Mammary epithelial cell (primary cell): ENCODE measurements at regions not wholly inside any gene's neighbourhood (a gene's known extent, or its start where the extent isn't known, plus 50 kb on each side); places are given as distances from the start of the nearest gene placed in this dataset.

Source experiments
- CTCF ChIP-seq, 2 donors: IDR thresholded peaks in 1 of 2; conservative IDR thresholded peaks in 1 of 2; 2 replicates each; pipeline ENCODE4 v1.5.1; 2011 to 2012; ENCODE audit warnings: inconsistent platforms in 2 of 2, low read length in 2 of 2, mild to moderate bottlenecking in 2 of 2, control low read depth in 1 of 2, low read depth in 1 of 2; ENCODE audit not compliant: insufficient read depth in 1 of 2; ENCODE audit errors: extremely low read depth in 1 of 2
- EZH2 ChIP-seq: IDR thresholded peaks from 2 replicates; pipeline ENCODE4 v1.6.1; 2012; ENCODE audit warnings: low read length, inconsistent platforms, borderline replicate concordance

DNA sequence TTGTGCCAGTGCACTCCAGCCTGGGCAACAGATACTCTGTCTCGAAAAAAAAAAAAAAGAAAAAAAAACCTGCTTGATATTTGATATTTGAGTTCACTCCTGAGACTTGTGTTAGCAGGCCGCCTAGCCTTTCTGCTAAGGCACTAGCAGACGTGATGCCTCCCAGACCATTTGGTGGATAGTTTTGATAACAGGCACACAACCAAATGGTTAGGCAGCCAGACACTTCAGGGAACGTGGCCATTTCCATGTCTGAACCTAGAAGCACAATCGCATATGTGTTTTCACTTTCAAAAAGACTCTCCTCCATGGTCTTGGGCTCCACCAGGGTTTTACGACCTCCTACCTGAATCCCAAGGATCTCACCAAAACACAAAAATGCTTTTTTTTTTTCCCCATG, 1319.5 kb downstream of the BRINP3 start:
- TF ChIP-seq CTCF (conservative IDR thresholded peaks at IDR 0.05 in 1 of 2, IDR thresholded peaks at IDR 0.05 in 1 of 2; ENCODE audit: extremely low read depth in 1 of 2, insufficient read depth in 1 of 2, low read depth in 1 of 2, low read length in 2 of 2): no peak
- no peak for TF ChIP-seq EZH2
